GM12892 (cell line): ENCODE measurements at regions not wholly inside any gene's neighbourhood (a gene's known extent, or its start where the extent isn't known, plus 50 kb on each side); places are given as distances from the start of the nearest gene placed in this dataset.
A peak's percentile ranks its signal among the peaks of the same experiment; 100 is the strongest.

Source experiments
- DNase-seq: peaks from one replicate; pipeline ENCODE4 v3.0.0; 2011; ENCODE audit not compliant: insufficient read length
- FAIRE-seq: peaks from 2 replicates; lab custom pipeline; 2011; peaks lifted over from hg19 to GRCh38; lab: Jason Lieb, UNC
- POLR2A ChIP-seq: IDR thresholded peaks from 2 replicates; pipeline ENCODE4 v1.6.1; 2011; ENCODE audit warnings: low read depth, low read length, control low read depth
- POLR2AphosphoS5 ChIP-seq: IDR thresholded peaks from 2 replicates; pipeline ENCODE4 v1.6.1; 2011; ENCODE audit warnings: low read depth, low read length, control low read depth
- TAF1 ChIP-seq: IDR thresholded peaks from 2 replicates; pipeline ENCODE4 v1.6.1; 2011; ENCODE audit warnings: low read depth, mild to moderate bottlenecking, control low read depth, low read length, borderline replicate concordance

DNA sequence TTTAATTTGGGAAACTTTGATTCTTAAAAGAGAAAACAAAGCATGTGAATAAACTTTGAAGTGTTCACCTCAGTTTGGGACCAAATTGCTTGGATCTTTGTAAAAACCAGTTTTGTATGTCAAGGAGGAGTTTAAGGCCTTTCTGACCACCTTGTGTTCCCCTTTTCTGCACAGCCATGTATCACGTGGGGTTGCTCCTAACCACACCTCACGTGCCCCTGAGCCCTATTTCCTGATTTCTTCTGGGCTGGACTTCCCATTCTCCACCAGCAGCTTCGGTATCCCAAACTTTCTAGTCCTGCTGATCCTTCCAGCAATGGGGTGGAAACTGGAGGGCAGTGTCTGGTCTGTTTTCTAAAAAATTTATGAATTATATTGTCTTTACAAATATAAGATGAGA, 76.4 kb upstream of the STT3B start:
- no peak for DNase-seq
- TF ChIP-seq POLR2A (no peak), TAF1 (no peak), POLR2AphosphoS5 (no peak)
- FAIRE-seq = no peak

DNA sequence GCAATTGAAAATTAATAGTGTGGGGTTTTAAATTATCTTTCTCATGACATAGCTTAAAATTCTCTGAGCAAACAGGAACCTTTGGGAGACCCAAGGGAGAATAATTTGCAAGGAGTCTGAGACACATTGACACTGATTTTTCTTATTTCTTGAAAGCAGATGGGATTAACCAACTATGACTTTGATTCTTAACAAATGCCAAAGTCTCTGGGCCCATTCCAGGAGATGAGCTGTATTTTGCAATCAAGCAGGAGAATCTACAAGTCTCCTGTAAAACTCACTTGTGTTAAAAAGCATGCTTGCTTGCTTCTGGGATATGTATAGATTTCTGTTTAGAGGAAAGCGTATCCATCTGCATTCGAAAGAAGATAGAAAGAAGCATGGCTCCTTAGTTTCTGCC, 71.3 kb upstream of the STT3B start:
- no peak for FAIRE-seq
- DNase-seq = no peak
- TF ChIP-seq POLR2AphosphoS5 (no peak), POLR2A (no peak), TAF1 (no peak)

DNA sequence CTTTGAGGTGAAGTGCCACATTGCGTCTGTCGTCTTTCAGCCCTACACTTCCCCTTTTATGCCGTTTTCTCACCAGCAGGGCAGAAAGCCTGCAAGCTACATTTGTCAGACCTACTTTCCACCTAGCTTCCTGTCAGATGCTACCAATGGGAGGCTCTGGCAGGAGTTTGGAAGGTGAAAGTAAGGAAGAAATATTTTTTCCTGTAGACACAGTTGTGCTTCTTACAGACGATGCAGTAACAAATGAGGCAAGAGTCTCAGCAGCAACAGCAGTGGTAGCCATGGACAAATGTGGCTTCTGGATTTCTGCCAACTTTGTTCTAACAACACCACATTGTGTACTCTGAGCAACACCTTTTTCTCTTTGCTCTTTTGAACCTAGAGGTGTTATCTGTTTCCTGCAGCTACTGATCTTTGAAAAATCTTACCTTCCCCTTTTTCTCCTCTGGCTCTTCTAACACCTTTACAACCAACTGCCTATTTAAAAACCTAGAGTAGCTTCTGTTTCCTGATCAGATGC, 70.6 kb upstream of the STT3B start:
- FAIRE-seq (peak; percentile 68), DNase-seq (peak; percentile 11)
- no peak for TF ChIP-seq TAF1
- TF ChIP-seq POLR2AphosphoS5 = no peak
- TF ChIP-seq POLR2A = no peak

DNA sequence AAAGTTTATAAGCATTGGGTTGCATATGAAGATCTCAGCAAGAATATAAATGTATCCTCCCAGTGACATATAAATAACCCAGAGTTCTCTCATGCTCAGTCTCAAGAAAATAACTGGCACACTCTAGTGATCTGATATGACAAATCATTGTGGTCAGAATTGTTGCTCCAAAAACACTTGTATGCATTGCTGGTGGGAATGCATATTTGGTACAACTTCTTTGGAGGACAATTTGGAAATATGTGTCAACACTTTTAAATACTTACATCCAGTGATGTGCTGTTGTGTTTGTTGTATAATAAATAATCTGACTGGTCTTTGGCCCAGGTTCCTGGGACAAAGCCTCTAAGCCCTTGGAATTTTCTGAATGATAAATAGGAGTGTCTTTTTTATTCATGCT, 66.7 kb upstream of the STT3B start:
- DNase-seq (no peak), FAIRE-seq (no peak)
- TF ChIP-seq TAF1 (no peak), POLR2AphosphoS5 (no peak), POLR2A (no peak)

DNA sequence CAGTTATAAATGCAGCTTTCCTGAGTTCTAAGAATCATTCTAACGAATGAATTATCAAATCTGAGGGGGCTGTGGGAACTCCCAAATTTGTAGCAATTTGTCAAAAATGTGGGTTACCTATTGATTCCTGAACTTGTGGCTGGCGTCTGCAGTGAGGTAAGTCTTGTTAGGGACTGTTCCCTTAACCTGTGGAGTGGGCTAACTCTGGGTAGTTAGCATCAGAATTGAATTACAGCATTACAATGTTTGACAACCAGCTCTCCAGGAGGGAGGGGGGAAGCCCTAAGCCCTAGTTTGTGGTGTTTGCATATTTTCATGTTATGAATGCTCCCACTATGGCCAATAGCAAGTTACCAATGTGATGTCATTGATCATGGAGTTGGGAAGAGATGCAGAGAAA, 65.9 kb upstream of the STT3B start:
- TF ChIP-seq POLR2A (no peak), POLR2AphosphoS5 (no peak), TAF1 (no peak)
- no peak for FAIRE-seq
- no peak for DNase-seq

DNA sequence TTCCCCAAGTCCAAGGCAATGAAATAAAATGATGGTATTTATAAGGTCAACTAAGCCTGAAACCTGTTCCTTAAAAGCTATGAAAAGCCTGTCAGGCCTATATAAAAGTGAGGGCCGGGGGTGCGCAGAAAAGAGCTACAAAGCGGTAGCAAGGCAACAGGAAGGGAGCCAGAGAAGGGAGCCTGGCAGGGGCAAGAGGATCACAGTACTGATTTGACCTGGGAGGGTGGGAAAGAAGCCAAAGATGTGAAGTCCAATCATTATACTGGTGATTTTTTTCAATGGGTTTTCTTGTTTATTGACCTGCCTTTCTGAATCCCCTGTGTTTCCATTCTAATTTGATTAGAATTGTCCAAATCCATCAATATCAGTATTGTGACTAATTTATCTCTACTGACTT, 64.3 kb upstream of the STT3B start:
- DNase-seq (no peak), FAIRE-seq (no peak)
- TF ChIP-seq POLR2A (no peak), TAF1 (no peak), POLR2AphosphoS5 (no peak)

DNA sequence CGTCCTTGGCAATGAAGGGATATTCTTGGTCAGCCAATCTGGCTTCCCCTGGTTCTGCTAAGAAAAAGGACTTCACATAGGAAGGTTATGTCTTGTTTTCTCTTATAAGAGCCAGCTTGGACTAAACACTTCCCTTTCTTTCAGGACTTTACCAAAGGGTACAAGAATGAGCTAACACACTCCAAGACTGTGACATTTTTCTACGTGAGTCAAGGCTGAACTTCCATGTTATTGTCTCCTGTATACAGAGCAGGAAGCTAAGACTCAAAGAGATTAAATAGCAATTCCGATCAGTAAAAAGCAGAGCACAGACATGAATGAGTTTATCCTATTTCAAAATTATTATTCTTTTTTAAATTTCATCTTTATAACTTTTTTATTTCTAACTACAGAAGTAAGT, 63.3 kb upstream of the STT3B start:
- TF ChIP-seq POLR2A = no peak
- TF ChIP-seq POLR2AphosphoS5 = no peak
- TF ChIP-seq TAF1 = no peak
- FAIRE-seq = no peak
- no peak for DNase-seq

DNA sequence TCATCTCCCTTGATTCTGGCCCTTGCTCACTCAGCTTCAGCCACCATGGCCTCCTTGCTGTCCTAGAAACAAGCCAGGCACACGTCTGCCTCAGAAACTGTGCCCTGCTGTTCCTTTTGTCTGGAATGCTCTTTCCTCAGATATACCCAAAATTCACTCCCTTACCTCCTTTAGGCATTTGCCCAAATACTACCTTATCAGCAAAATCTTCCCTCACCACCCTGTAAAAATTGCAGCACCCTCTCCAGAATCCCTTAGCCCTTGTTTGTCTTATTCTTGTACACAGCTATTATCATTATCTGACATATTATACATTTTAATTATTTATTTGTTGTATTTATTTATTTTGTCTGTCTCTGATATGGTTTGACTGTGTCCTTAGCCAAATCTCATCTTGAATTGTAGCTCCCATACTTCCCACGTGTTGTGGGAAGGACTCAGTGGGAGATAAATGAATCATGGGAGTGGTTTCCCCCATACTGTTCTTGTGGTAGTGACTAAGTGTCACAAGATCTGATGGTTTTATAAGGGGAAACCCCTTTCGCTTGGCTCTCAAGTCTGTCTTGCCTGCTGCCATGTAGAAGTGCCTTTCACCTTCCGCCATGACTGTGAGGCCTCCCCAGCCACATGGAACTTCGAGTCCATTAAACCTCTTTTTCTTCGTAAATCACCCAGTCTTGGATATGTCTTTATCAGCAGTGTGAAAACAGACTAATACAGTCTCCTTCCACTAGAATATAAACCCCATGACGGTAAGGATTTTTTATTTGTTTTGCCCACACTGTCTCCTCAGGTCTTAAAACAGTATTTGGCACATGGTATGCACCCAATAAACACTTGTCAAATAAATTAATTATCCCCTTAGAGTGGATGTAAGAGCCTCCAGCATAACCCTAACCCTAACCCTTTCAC, 60.0 kb upstream of the STT3B start:
- FAIRE-seq (no peak), DNase-seq (no peak)
- TF ChIP-seq TAF1 (no peak), POLR2A (no peak), POLR2AphosphoS5 (no peak)

DNA sequence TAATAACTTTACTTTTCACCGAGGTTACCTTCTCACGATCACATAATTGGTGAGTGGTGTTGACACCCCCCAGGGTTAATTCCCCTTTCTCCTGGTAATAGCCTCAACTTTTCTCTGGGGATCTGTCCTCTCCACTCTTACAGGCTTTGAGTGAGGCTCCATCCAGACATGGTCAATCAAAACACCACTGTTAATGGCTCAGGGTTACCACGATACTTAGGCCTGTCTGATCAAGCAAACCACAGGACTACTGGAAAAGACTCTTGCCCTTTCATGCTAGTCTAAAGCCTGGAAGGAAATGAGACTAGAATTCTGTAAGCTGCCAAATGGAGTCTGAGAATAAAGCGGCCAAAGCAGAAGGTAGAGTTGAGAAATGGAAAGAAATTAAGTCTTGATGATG, 56.5 kb upstream of the STT3B start:
- no peak for FAIRE-seq
- TF ChIP-seq TAF1 (no peak), POLR2AphosphoS5 (no peak), POLR2A (no peak)
- DNase-seq = no peak

DNA sequence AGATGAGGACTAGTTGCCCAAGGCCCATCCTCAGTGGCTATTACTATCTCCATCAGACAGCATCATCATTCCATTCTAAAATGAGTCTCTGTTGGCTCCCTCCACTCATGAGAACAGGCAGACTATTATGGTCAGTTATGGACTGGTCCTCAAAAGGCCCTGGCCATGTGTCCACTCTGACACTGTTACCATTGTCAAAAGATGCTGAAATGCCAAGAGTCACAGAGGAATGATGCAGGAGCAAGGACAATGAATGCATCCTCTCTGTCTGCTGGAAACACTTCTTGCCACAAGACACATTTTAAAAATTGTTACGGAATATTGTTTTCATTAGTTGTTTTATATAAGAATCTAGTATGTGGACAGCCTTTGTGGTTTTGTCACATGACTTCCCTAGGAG, 53.3 kb upstream of the STT3B start:
- TF ChIP-seq TAF1 = no peak
- no peak for TF ChIP-seq POLR2A
- no peak for TF ChIP-seq POLR2AphosphoS5
- DNase-seq (no peak), FAIRE-seq (no peak)

DNA sequence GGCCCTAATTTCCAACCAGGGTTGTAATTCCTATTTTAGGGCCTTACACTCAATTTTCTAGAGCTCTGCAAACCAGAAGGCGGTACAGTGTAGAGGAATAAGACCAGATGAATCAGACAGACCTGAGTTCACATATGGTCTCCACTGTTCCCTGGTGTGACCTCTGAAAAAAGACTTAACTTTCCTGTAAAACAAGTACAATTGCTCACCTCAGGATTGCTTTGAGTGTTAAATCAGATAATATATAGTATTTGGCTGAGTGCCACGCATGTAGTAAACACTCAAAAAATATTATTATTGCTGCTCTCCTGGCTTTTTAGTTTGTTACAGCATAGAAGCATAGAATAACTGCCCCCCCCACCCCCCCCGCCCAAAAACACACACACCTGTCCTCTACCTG, 51.0 kb upstream of the STT3B start:
- no peak for TF ChIP-seq POLR2AphosphoS5
- TF ChIP-seq POLR2A = no peak
- TF ChIP-seq TAF1 = no peak
- FAIRE-seq (no peak), DNase-seq (no peak)

DNA sequence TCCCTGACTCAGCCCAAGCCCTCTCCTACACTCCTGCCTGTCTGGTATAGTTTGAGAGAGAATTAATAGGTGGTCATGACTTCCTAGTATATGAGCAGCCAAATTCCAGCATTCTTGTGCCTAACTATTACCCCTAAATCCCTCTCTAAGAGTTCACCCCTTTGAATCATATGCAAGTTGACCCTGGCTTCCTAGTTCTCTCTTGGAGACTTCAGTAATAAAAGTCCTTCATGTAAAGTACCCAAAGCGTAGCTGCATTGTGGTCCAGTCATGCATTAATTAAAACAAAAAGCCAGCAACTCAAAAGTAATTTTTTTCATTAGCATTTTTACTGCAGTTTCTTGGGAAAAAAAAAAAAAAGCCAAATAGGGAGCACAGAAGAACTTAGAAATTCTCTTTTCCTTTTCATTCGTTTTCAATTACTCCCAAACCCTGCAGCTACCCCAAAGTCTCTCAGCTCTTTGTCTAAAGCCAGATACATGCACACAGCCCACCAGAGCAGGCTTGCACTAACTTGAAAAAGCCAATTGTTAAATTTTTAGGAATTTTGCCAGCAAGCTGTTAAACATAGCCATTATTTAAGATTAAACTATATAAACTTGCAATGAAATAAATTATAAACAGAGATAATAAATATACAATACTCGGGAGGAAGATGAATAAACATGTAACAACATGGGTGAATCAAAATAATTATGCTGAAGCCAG, 50.1 kb upstream of the STT3B start:
- DNase-seq (no peak), FAIRE-seq (no peak)
- TF ChIP-seq POLR2AphosphoS5 = no peak
- TF ChIP-seq POLR2A = no peak
- TF ChIP-seq TAF1 = no peak
